ENCODE measurements at regions not wholly inside any gene's neighbourhood (a gene's known extent, or its start where the extent isn't known, plus 50 kb on each side); places are given as distances from the start of the nearest gene placed in this dataset.
"Not testable (repeated sequence)": the region's sequence is repeated elsewhere in the genome, so short reads cannot be mapped to it uniquely, and the experiment has no call there.

GRCh38 chr12:47481041-47481440 is 224.8 kb downstream of the RPAP3 start:
- peaks cover 12% of the 10 kb centered on the region for H3K27me3 Mint-ChIP-seq (ENCODE audit: insufficient read depth)
- WGBS, 2 experiments (ENCODE audit: insufficient coverage in 1 of 2, insufficient read length in 1 of 2), result 68 to 100% methylated on average over 1 to 2 of the region's 2 CpGs

DNA sequence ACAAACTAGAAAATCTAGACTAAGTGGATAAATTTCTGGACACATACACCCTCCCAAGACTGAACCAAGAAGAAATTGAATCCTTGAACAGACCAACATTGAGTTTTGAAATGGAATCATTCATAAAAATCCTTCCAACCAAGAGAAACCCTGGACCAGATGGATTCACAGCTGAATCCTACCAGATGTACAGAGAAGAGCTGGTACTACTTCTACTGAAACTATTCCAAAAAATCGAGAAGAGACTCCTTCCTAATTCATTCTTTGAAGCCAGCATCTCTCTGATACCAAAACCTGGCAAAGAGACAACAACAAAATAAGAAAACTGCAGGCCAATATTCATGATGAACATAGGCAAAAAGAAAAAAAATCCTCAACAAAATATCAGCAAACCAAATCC is 227.4 kb downstream of the RPAP3 start:
- Histone ChIP-seq H3K27me3 (ENCODE audit: control insufficient read depth, insufficient read depth, low read length, poor library complexity, severe bottlenecking) (peaks cover 9% of the 10 kb centered on the region), H3K9me3 (ENCODE audit: control insufficient read depth, low read length) (peaks cover 14% of the 10 kb centered on the region), H3K36me3 (ENCODE audit: control insufficient read depth, insufficient read depth, low read length) (no peaks in the 10 kb centered on the region), H3K9ac (ENCODE audit: extremely low read depth, low read length, poor library complexity, severe bottlenecking) (no peak overlapping the region), H3K4me3 (ENCODE audit: low read length) (no peak overlapping the region), H3K27ac (ENCODE audit: low read depth, low read length) (no peak overlapping the region), H3K4me1 (ENCODE audit: control insufficient read depth, insufficient read depth, low read length) (no peaks in the 10 kb centered on the region)
- 73% methylated on average over 1 of the region's 1 CpG; no CpG with 5 or more reads in 1 of the 2 experiments for WGBS, 2 experiments (ENCODE audit: insufficient coverage in 1 of 2, insufficient read length in 1 of 2)
- H3K4me3 Mint-ChIP-seq, result no peak overlapping the region
- DNase-seq, result no peak
- H3K36me3 Mint-ChIP-seq (ENCODE audit: low read depth), result no peaks in the 10 kb centered on the region
- no peaks in the 10 kb centered on the region for H3K27me3 Mint-ChIP-seq (ENCODE audit: insufficient read depth)
- H3K4me1 Mint-ChIP-seq, result no peaks in the 10 kb centered on the region
- TF ChIP-seq, protein P1, sequence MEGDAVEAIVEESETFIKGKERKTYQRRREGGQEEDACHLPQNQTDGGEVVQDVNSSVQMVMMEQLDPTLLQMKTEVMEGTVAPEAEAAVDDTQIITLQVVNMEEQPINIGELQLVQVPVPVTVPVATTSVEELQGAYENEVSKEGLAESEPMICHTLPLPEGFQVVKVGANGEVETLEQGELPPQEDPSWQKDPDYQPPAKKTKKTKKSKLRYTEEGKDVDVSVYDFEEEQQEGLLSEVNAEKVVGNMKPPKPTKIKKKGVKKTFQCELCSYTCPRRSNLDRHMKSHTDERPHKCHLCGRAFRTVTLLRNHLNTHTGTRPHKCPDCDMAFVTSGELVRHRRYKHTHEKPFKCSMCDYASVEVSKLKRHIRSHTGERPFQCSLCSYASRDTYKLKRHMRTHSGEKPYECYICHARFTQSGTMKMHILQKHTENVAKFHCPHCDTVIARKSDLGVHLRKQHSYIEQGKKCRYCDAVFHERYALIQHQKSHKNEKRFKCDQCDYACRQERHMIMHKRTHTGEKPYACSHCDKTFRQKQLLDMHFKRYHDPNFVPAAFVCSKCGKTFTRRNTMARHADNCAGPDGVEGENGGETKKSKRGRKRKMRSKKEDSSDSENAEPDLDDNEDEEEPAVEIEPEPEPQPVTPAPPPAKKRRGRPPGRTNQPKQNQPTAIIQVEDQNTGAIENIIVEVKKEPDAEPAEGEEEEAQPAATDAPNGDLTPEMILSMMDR (conservative IDR thresholded peaks at IDR 0.05), result no peak
- H3K27ac Mint-ChIP-seq, result no peak overlapping the region
- peaks cover 24% of the 10 kb centered on the region for H3K9me3 Mint-ChIP-seq

More at GRCh38 chr12:47481041-47481440, 224.8 kb downstream of the RPAP3 start:
- no peak overlapping the region for H3K27ac ChIP-seq (ENCODE audit: low read depth, low read length)
- no peak overlapping the region for H3K4me3 Mint-ChIP-seq
- peaks cover 23% of the 10 kb centered on the region for H3K27me3 ChIP-seq (ENCODE audit: control insufficient read depth, insufficient read depth, low read length, poor library complexity, severe bottlenecking)
- no peaks in the 10 kb centered on the region for H3K36me3 Mint-ChIP-seq (ENCODE audit: low read depth)
- no peaks in the 10 kb centered on the region for H3K36me3 ChIP-seq (ENCODE audit: control insufficient read depth, insufficient read depth, low read length)
- H3K4me3 ChIP-seq (ENCODE audit: low read length), result no peak overlapping the region
- H3K9ac ChIP-seq (ENCODE audit: extremely low read depth, low read length, poor library complexity, severe bottlenecking), result no peak overlapping the region
- H3K4me1 Mint-ChIP-seq, result no peaks in the 10 kb centered on the region
- H3K9me3 Mint-ChIP-seq, result peaks cover 12% of the 10 kb centered on the region
- DNase-seq, result no peak
- H3K27ac Mint-ChIP-seq, result no peak overlapping the region
- H3K9me3 ChIP-seq (ENCODE audit: control insufficient read depth, low read length), result peaks cover under 1% of the 10 kb centered on the region
- no peaks in the 10 kb centered on the region for H3K4me1 ChIP-seq (ENCODE audit: control insufficient read depth, insufficient read depth, low read length)
- TF ChIP-seq, protein P1 (conservative IDR thresholded peaks at IDR 0.05), result no peak

GRCh38 chr12:47473091-47473490 is 232.7 kb downstream of the RPAP3 start:
- DNase-seq, result no peak
- WGBS, 2 experiments (ENCODE audit: insufficient coverage in 1 of 2, insufficient read length in 1 of 2), result 80 to 92% methylated on average over 3 of the region's 3 CpGs
- H3K9me3 ChIP-seq (ENCODE audit: control insufficient read depth, low read length), result peaks cover 14% of the 10 kb centered on the region
- H3K9ac ChIP-seq (ENCODE audit: extremely low read depth, low read length, poor library complexity, severe bottlenecking), result no peak overlapping the region
- no peak overlapping the region for H3K4me3 ChIP-seq (ENCODE audit: low read length)
- H3K4me1 ChIP-seq (ENCODE audit: control insufficient read depth, insufficient read depth, low read length), result no peaks in the 10 kb centered on the region
- Mint-ChIP-seq H3K4me1 (no peaks in the 10 kb centered on the region), H3K9me3 (peaks cover 33% of the 10 kb centered on the region), H3K36me3 (ENCODE audit: low read depth) (no peaks in the 10 kb centered on the region), H3K27me3 (ENCODE audit: insufficient read depth) (no peaks in the 10 kb centered on the region), H3K4me3 (no peak overlapping the region), H3K27ac (no peak overlapping the region)
- TF ChIP-seq, protein P1 (conservative IDR thresholded peaks at IDR 0.05), result no peak
- no peaks in the 10 kb centered on the region for H3K27me3 ChIP-seq (ENCODE audit: control insufficient read depth, insufficient read depth, low read length, poor library complexity, severe bottlenecking)
- no peaks in the 10 kb centered on the region for H3K36me3 ChIP-seq (ENCODE audit: control insufficient read depth, insufficient read depth, low read length)
- H3K27ac ChIP-seq (ENCODE audit: low read depth, low read length), result no peak overlapping the region

DNA sequence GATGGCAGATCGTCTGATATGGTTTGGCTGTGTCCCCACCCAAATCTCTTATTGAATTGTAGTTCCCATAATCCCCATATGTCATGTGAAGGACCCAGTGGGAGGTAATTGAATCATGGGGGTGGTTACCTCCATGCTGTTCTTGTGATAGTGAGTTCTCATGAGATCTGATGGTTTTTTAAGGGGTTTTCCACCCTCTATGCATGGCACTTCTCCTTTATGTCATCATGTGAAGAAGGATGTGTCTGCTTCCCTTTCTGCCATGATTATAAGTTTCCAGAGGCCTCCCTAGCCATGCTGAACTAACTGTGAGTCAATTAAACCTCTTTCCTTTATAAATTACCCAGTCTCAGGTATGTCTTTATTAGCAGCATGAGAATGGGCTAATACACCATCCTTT is 235.5 kb downstream of the RPAP3 start:
- not testable (repeated sequence) for H3K4me1 Mint-ChIP-seq; H3K27me3 ChIP-seq (ENCODE audit: control insufficient read depth, insufficient read depth, low read length, poor library complexity, severe bottlenecking); H3K4me1 ChIP-seq (ENCODE audit: control insufficient read depth, insufficient read depth, low read length); H3K27me3 Mint-ChIP-seq (ENCODE audit: insufficient read depth); H3K4me3 ChIP-seq (ENCODE audit: low read length); DNase-seq; H3K27ac Mint-ChIP-seq; H3K36me3 ChIP-seq (ENCODE audit: control insufficient read depth, insufficient read depth, low read length); H3K27ac ChIP-seq (ENCODE audit: low read depth, low read length); H3K4me3 Mint-ChIP-seq; H3K36me3 Mint-ChIP-seq (ENCODE audit: low read depth); H3K9ac ChIP-seq (ENCODE audit: extremely low read depth, low read length, poor library complexity, severe bottlenecking); H3K9me3 ChIP-seq (ENCODE audit: control insufficient read depth, low read length)
- 93% methylated on average over 1 of the region's 1 CpG; no CpG with 5 or more reads in 1 of the 2 experiments for WGBS, 2 experiments (ENCODE audit: insufficient coverage in 1 of 2, insufficient read length in 1 of 2)
- H3K9me3 Mint-ChIP-seq, result peaks cover 38% of the 10 kb centered on the region

- H3K27ac ChIP-seq (ENCODE audit: low read depth, low read length); H3K27me3 ChIP-seq (ENCODE audit: control insufficient read depth, insufficient read depth, low read length, poor library complexity, severe bottlenecking); H3K36me3 ChIP-seq (ENCODE audit: control insufficient read depth, insufficient read depth, low read length); H3K4me3 ChIP-seq (ENCODE audit: low read length); H3K27me3 Mint-ChIP-seq (ENCODE audit: insufficient read depth); H3K9me3 ChIP-seq (ENCODE audit: control insufficient read depth, low read length); H3K4me3 Mint-ChIP-seq; H3K4me1 ChIP-seq (ENCODE audit: control insufficient read depth, insufficient read depth, low read length); H3K27ac Mint-ChIP-seq; H3K9ac ChIP-seq (ENCODE audit: extremely low read depth, low read length, poor library complexity, severe bottlenecking); H3K4me1 Mint-ChIP-seq; H3K36me3 Mint-ChIP-seq (ENCODE audit: low read depth); DNase-seq: not testable (repeated sequence)
- peaks cover 56% of the 10 kb centered on the region for H3K9me3 Mint-ChIP-seq
- 83 to 90% methylated on average over 4 of the region's 5 CpGs for WGBS, 2 experiments (ENCODE audit: insufficient coverage in 1 of 2, insufficient read length in 1 of 2)
Observed at GRCh38 chr12:47463918-47464317, 241.9 kb downstream of the RPAP3 start.

Data from endodermal cell (in vitro differentiated cells).